ENCODE measurements at regions not wholly inside any gene's neighbourhood (a gene's known extent, or its start where the extent isn't known, plus 50 kb on each side); places are given as distances from the start of the nearest gene placed in this dataset.

DNA sequence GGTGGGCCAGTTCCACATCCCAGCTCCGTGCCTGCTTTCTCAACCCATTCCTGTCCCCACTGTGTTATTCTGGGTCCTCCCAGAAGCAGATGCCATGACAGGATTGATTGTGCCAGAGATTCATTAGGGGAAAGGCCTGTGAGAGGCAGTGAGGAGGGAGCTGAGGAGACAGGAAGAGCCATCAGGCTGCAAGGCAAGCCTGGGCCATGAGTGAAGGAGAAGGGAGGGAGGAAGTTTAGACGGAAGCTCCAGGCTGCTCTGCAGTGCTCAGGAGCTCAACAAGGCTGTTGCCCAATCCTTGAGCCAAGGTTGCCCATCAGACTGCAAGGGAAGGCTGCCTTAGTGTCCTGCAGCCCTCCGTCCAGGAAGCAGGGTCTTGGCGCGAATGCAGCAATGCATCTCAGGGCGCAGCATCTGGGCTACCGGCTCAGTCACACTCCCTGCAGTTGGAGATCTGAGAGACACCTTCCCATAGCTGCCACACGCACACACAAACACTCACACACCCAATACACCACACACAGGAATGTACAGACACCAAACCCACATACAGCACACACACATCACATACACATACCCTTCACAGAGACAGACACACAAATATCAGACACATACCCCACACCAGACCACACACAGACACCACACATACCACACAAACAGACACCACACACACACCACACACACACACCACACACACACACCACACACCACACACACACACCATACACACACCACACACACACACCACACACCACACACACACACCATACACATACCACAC lies 139.5 kb upstream of the NDUFV2 start:
- Histone ChIP-seq H3K27me3 (no peaks in the 10 kb centered on the region), H3K36me3 (no peaks in the 10 kb centered on the region), H3K27ac (no peak overlapping the region), H3K4me3 (no peak overlapping the region), H3K9me3 (no peaks in the 10 kb centered on the region), H3K4me1 (peaks cover 12 to 32% (median 21%) of the 10 kb centered on the region in 4 donors)
- no peak for DNase-seq
- intact Hi-C loops (cut with DNase I; ENCODE audit: low total_unique reads) = no loop called here
- no peak for TF ChIP-seq POLR2A (IDR thresholded peaks at IDR 0.05)
- no peak for TF ChIP-seq EP300 (IDR thresholded peaks at IDR 0.05)
- 77 to 86% (median 82%) methylated on average over 5 to 8 of the region's 8 CpGs for WGBS, 5 donors

DNA sequence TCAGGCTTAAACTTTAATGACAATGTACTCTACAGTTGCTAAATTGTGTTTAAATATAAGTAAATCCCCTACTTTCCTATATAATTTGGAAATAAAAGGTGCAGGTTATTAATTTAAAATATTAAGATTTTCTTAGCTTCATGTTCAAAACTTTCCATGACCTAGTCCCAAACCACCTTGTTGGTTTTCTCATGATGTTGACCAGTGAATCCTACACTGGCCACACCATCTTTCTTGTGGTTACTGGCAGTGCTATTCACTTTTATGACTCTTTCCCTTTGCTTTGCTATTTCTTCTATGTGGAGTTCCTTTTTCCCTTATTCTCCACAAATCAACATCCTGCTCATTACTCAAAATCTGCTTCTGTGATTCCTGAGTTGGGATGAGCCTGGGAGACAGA lies 138.6 kb upstream of the NDUFV2 start:
- DNase-seq = no peak
- no peak for TF ChIP-seq EP300 (IDR thresholded peaks at IDR 0.05)
- no peak for TF ChIP-seq POLR2AphosphoS5 (IDR thresholded peaks at IDR 0.05)
- TF ChIP-seq, protein P1, sequence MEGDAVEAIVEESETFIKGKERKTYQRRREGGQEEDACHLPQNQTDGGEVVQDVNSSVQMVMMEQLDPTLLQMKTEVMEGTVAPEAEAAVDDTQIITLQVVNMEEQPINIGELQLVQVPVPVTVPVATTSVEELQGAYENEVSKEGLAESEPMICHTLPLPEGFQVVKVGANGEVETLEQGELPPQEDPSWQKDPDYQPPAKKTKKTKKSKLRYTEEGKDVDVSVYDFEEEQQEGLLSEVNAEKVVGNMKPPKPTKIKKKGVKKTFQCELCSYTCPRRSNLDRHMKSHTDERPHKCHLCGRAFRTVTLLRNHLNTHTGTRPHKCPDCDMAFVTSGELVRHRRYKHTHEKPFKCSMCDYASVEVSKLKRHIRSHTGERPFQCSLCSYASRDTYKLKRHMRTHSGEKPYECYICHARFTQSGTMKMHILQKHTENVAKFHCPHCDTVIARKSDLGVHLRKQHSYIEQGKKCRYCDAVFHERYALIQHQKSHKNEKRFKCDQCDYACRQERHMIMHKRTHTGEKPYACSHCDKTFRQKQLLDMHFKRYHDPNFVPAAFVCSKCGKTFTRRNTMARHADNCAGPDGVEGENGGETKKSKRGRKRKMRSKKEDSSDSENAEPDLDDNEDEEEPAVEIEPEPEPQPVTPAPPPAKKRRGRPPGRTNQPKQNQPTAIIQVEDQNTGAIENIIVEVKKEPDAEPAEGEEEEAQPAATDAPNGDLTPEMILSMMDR (IDR thresholded peaks at IDR 0.05) = no peak
- TF ChIP-seq POLR2A (IDR thresholded peaks at IDR 0.05) = no peak
- peaks cover 12 to 27% (median 20%) of the 10 kb centered on the region in 4 donors for H3K4me1 ChIP-seq
- H3K27ac ChIP-seq = no peak overlapping the region
- H3K27me3 ChIP-seq = no peaks in the 10 kb centered on the region
- no peaks in the 10 kb centered on the region for H3K36me3 ChIP-seq
- H3K4me3 ChIP-seq = no peak overlapping the region
- intact Hi-C loops (cut with DNase I; ENCODE audit: low total_unique reads) = no loop called here
- no peaks in the 10 kb centered on the region for H3K9me3 ChIP-seq

DNA sequence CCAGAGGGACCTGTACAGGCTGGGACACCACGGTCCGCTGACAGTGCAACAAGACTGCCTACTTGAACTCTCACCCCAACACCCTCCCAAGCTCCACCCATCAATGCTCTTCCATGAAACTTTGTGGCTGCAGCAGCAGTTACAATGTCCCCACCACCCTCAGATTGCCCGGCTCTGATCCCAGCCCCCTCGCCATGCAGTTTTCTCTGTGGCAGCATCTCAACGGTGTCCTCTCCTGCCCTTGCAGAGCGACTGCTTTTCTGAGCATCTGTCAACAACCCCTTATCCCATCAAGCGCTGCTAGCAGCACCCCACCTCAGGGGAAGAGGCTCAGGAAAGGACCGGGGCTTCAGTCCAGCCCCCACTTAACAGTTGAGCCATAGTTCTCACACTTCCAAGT lies 137.1 kb upstream of the NDUFV2 start:
- Histone ChIP-seq H3K9me3 (no peaks in the 10 kb centered on the region), H3K36me3 (no peaks in the 10 kb centered on the region), H3K4me3 (no peak overlapping the region), H3K27me3 (no peaks in the 10 kb centered on the region), H3K4me1 (peaks cover 7 to 13% (median 10%) of the 10 kb centered on the region in 4 donors), H3K27ac (no peak overlapping the region)
- TF ChIP-seq EP300 (IDR thresholded peaks at IDR 0.05) (no peak), POLR2AphosphoS5 (IDR thresholded peaks at IDR 0.05) (no peak), POLR2A (IDR thresholded peaks at IDR 0.05) (no peak)
- TF ChIP-seq, protein P1 (IDR thresholded peaks at IDR 0.05) = no peak
- intact Hi-C loops (cut with DNase I; ENCODE audit: low total_unique reads) = no loop called here
- 81 to 90% (median 89%) methylated on average over 8 of the region's 8 CpGs for WGBS, 5 donors
- DNase-seq = no peak

DNA sequence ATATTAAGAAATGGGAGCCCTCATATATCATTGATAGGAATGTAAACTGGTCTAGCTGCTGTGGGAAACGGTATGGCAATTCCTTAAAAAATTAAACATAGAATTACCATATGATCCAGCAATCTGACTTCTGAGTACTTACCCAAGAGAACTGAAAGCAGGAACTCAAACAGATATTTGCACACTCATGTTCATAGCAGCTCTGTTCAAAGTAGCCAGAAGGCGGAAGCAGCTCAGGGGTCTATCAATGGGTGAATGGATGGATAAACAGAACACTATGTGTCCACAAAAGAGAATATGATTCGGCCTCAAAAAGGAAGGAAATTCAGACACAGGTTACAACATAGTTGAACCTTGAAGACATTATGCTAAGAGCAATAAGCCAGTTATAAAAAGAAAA lies 135.7 kb upstream of the NDUFV2 start:
- Histone ChIP-seq H3K4me3 (no peak overlapping the region), H3K4me1 (peaks cover 0 to under 1% (median 0%) of the 10 kb centered on the region in 4 donors), H3K27ac (no peak overlapping the region), H3K9me3 (no peaks in the 10 kb centered on the region), H3K36me3 (no peaks in the 10 kb centered on the region), H3K27me3 (no peaks in the 10 kb centered on the region)
- intact Hi-C loops (cut with DNase I; ENCODE audit: low total_unique reads) = no loop called here
- 51 to 66% (median 52%) methylated on average over 3 of the region's 3 CpGs for WGBS, 5 donors
- DNase-seq = no peak
- TF ChIP-seq POLR2AphosphoS5 (IDR thresholded peaks at IDR 0.05) = no peak
- TF ChIP-seq, protein P1 (IDR thresholded peaks at IDR 0.05) = no peak
- TF ChIP-seq POLR2A (IDR thresholded peaks at IDR 0.05) = no peak
- TF ChIP-seq EP300 (IDR thresholded peaks at IDR 0.05) = no peak

DNA sequence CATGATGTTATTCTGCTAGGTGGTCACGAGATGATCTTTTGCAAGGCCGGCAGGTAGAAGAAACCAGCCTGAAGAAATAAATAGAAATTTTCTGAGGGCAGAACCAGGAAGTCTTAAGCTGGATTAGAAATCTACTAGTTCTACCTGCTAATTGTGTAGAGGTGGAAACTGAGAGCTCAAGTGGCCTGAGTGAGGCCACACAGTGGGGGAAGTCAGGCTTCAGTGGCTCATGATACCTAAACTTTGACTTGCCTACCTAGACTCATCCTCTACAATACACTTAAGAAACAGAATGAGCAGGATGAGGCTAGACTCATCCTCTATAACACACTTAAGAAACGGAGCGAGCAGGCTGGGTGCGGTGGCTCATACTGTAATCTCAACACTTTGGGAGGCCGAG lies 134.9 kb upstream of the NDUFV2 start:
- 90 to 97% (median 94%) methylated on average over 6 of the region's 6 CpGs for WGBS, 5 donors
- intact Hi-C loops (cut with DNase I; ENCODE audit: low total_unique reads) = no loop called here
- no peak for TF ChIP-seq POLR2AphosphoS5 (IDR thresholded peaks at IDR 0.05)

More for the DNA sequence above, 134.9 kb upstream of the NDUFV2 start:
- no peaks in the 10 kb centered on the region for H3K4me1 ChIP-seq
- no peak overlapping the region for H3K4me3 ChIP-seq
- no peaks in the 10 kb centered on the region for H3K36me3 ChIP-seq
- DNase-seq = no peak
- H3K27ac ChIP-seq = no peak overlapping the region
- no peaks in the 10 kb centered on the region for H3K27me3 ChIP-seq
- no peaks in the 10 kb centered on the region for H3K9me3 ChIP-seq
